ENCODE measurements at regions not wholly inside any gene's neighbourhood (a gene's known extent, or its start where the extent isn't known, plus 50 kb on each side); places are given as distances from the start of the nearest gene placed in this dataset.
"Not testable (repeated sequence)": the region's sequence is repeated elsewhere in the genome, so short reads cannot be mapped to it uniquely, and the experiment has no call there.

DNA sequence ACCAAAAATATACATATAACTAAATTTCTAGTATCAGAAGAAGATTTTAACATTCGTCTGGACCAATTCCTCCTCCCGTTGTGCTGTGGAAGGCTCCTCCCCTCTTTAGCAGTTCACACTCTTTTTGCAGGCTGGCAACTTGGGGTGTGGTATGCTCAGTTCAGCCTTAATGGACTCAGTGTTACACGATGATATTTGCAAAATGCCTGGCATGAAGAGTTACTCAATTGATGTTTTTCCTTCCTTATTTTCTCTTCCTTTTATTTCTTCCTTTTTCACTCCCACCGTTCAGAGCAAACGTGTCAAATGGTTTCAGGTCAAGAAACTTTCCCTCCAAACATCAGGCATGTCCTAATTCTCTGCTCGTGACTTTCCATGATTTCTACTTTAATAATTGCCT is 248.3 kb downstream of the PHF14 start:
- no peak for DNase-seq

DNA sequence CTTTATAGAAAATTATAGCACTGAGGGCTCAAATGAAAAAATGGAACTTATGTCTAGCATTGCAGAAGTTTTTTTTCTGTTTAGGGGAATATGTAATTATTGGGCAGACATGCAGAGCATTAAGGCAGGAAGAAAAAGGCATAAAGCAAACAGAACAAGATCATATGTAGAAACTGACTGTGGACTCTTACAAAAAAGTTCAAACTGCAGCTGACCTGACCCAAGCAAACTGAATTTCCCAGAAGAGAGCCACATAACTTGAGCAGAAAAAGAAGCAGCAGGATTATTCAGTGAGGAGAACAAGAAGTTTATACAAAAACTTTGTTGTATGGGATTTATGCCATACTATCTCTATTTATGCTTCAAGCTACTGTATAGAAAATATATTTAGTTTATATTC is 250.9 kb downstream of the PHF14 start:
- no peak for DNase-seq

DNA sequence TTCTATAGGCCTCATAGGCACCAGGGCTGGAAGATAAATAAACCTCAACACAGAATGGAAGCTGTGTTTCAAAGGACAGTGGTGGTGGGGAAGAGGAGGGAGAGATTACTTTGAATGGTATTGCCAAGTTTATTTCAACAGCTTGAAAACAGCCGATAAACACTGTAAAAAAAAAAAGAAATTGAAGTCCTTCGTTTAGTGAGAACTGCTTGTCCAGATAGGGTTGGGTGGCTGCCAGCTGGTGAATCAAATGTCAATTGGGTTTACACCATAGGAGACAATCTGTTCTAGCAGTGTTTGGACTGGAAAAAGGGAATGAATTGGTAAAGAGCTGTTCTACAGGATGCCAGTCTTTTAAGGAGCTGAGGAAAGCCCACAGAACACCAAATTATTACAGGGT is 254.8 kb downstream of the PHF14 start:
- no peak for DNase-seq

DNA sequence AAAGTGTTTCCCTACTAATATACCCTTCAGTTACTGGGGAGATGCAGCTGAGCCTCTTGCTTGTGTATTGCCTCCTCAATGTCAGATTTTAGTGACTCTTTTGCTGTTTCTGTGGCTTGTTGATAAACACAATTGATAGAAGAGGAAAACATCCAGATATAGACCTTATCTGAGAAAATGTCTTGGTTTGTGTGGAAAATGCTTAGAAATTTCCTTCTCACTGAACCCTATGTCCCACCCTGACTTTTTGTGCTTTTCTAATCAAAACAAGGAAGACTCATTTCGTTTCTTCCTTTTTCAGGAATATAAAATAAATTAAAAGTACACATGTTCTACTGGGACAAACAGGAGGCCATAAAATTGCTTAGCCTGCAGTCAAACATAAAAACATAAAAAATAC is 257.5 kb downstream of the PHF14 start:
- DNase-seq: no peak

DNA sequence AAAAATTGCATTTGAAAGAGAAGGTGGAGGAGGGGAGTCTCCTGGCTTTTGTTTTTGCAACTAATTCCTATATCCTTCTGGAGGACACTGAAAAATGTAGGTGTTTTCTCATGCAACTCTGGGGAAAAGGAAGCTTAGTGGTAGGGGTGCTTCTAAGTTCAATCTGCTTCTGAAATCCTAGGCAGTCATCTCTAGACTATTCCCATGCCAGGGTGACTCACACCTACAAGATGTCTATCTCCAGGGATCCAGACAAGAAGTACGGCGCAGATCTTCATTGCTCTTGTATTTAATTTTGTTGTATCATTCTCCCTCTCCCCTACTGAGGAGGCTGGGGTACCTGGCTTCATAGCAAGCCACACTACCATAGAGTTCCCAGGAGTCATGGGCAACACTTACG is 258.8 kb downstream of the PHF14 start:
- DNase-seq: no peak

DNA sequence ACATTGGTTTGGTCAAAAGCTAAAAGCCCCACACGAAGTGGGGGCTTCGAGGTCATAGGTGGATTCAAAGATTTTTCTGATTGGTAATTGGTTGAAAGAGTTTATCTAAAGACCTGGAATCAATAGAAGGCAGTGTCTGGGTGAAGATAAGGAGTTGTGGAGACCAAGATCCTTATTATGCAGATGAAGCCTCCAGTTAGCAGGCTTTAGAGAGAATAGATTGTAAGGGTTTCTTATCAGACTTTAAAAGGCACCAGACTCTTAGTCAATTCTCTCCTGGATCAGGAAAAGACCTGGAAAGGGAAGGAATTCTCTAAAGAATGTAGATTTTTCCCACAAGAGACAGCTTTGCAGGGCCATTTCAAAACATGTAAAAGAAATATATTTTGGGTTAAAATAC is 260.2 kb downstream of the PHF14 start:
- no peak for DNase-seq

DNA sequence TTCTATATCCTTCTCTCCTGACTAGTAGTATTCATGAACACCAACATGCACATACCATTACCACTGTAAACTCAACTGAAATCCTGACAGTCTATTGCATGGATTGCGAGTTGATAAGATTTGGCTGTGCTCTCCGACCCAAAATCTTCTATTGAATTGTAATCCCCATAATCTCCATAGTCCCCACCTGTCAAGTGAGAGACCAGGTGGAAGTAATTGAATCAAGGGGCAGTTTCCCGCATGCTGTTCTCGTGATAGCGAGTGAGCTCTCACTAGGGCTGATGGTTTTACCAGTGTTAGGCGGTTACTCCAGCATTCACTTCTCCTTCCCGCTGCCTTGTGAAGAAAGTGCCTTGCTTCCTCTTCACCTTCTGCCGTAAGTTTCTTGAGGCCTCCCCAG is 261.8 kb downstream of the PHF14 start:
- no peak for DNase-seq

DNA sequence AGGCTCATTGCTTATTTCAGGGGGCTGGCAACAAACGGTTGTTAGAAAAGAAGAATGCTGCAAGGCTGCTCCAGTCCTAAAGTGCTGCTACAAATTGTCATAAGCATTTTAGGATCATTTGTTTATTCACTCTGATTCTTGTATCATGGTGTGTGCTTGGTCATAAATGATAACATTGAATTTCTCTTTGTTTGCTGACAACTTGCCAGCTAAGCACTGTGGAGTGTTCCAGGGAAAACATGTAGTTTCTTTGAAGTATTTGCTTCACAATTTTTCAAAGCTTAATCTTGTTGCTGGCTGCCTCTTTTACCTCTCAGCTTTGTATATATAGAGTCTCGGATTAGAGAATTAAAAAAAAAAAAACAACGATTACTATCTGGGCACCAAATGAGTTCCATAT is 263.0 kb downstream of the PHF14 start:
- no peak for DNase-seq

DNA sequence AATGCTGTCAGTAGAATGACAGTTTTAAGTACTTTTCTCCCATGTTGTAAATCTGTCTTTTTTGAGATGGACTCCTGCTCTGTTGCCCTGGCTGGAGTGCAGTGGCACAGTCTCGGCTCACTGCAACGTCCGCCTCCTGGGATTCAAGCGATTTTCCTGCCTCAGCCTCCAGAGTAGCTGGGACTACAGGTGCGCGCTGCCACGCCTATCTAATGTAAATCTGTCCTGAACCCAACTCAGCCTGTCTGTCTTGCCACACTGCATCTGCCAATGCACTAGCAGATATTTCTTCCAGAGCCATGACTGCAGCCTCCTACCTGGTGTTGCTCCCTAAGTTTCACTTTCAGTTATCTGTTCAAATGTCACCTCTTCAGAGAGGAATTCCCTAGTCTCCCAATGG is 264.1 kb downstream of the PHF14 start:
- DNase-seq: no peak

DNA sequence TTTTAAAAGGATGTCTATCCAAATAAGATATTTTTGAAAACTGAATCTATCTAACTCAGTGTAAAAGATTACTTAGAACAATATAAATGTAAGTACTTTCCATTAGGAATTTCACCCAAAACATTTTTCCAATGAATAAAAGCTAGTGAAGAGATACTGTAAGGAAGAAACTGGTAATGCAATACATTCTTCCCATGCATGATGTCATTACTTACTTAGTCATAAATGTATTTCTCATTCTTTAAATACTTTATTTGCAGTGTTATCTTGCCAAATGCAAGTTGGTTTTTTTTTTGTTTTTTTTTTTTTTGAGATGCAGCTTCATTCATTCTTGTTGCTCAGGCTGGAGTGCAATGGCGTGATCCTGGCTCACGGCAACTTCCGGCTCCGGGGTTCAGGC is 265.6 kb downstream of the PHF14 start:
- DNase-seq: no peak

DNA sequence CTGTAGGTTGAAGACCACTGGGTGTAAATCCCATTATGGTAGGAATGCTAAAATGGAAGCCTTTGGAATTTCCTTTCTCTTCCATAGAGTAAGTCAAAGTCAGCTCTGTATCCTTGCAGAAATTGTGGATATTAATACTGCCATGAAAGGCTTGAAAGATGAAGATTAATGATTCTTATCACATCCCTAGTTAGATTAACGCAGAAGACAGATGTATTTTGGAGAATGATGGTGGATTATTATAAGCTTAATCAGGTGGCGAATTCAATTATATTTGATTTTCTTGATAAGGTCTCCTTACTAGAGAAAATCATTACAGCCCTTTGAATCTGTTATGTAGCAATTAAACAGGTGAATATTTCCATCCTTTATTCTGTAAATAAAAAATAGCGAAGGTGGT is 270.1 kb downstream of the PHF14 start:
- no peak for DNase-seq

DNA sequence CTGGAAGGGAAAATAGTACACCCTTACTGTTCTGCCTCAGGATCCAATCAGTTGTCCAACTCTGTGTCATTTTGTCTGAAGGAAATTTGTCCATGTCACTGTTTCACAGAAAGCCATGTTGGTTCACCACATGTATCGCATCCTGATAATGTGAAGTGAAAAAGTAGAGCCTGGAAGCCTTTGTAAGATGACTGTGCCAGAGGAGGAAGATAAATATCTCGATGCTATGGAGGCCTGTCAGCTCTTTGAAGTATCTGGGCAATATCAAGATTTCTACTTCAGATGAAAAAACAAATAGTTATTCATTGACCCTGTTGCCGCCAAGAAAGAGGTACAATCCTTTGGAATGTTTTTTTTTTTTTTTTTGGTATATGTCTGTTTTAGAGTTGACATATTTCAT is 270.5 kb downstream of the PHF14 start:
- no peak for DNase-seq

DNA sequence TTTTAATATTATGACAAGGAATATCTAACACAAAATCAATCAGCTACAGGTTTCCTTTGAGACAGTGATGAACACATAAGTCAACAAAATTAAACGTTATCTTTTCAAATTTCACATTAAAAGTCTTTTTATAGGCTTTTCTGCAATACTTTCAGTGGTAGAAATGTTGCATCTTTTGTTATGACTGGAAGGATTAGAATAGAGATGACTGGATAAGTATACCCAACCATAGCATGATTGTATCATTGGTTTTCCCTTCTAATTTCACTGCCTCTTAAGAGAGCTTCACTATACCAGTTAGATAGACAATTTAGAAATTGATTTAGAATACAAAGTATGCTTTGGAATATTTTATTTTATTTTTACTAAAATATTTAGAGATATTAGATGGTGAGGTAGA is 273.9 kb downstream of the PHF14 start:
- DNase-seq: no peak

DNA sequence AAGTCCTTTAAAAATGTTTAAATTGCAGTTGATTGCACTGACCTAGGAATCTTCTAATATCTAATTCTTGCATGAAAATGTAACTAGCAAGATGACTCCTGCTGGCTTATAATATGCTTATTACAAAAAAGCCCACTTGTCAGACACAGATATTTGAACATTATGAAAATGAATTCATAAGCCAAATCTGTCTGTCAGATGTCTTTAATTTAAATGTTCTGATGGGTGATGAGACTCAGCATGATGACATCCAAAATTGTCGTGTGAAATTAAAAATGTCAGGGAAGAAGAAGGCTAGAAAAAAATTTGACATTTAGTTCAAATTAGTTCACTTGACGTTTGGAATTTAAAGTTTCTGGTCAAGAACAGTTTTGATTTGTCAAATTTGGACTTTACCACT is 277.8 kb downstream of the PHF14 start:
- no peak for DNase-seq

DNA sequence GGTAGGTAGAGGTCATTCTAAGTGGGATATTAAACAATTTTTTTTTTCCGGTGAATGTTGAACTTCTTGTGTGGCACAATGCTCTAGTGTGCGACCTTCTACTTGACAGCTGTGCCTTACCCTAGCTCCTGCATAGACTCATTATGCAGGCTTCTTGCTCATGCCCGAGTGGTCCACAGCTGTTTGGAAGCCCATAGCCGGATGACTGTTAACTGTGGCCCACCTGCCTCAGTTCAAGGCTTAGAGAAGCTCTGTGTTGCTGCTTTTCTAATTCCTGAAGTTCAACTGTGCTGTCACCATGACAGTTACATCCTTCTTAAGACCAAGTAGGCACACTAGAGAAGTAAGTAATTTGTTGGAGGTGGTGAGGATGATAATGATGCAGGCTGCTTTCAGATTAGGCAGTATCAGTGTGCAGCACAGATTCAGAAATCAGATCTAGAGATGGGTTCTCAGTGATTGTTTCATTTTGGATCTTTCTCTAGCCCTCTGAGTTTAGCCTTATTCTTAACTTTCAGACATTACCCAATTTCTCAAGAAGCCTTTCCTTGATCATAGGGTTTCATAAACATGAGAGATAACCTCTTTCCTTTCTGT is 278.4 kb downstream of the PHF14 start:
- no peak for DNase-seq

DNA sequence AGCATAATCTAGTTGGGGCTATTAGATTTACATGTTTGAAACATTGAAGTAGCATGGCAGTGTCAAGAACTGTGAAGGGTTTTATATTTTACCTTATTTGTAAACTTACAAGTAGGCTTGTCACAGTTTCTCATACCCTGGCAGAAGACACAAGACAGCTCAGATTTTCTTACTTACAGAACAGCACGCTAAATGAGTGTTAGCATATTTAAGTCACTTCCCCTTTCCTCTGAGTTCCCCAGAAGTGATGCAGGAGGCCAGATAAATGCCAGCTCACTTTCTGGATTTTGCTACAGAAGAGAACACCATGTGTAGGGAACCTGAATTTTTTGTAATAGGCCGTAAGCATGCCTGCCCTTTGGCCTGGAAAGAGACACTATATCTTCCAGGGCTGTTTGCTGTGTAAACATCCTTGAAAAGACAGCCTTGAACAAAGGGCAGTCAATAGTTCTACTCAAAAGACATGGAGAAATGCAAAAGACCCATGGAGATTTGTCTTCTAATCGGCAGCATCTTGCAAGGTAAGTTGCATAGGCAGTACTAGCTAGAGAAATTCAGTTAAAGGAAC is 279.1 kb downstream of the PHF14 start:
- DNase-seq: peak; percentile 33

DNA sequence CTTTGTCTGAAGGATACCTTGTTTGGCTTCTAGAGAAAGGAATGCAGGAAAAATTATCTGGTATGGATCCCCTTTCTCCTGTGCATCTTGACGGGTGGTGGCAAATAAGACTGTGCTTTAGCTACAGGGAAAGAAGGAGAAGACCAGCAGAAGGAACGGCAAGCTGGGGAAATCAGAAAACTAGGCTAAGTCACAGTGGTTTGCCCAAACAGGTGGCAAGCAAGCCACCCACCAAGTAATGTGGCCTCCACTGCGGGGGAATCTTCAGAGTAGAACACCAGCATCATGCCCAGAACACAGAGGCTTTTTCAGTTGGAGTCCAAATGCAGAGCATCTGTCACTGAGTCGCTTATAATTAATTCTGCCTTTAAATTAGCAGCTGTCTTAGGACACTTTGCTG is 282.8 kb downstream of the PHF14 start:
- no peak for DNase-seq

DNA sequence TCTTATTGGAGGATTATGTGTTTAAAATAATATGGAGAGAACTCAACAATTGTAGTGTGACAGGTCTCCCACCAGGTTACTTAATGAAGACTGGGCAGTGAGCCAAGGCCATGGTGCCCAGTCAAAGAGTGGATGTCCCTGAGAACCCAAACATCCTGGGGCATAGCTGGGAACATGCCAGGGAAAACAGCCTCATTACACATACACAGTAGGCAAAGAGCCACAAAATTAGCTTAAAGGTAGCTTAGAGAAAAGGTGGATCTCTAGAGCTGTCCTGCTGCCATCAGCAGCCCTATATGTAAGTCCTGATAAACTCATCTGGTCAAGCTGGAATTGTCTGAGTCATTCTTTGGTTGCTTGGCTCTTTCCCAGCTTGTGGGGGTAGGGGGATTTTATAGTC is 287.8 kb downstream of the PHF14 start:
- DNase-seq: no peak

DNA sequence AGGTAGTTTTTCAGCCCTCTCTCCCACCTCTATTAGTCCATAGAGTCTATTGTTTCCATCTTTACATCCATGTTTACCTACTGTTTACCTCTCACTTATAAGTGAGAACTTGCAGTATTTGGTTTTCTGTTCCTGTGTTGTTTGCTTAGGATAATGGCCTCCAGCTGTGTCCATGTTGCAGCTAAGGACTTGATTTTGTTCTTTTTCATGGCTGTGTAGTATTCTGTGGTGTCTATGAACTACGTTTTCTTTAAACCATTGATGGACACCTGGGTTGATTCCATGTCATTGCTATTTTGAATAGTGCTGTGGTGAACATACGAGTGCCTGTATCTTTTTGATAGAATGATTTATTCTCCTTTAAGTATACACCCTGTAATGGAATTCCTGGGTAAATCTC is 292.4 kb downstream of the PHF14 start:
- DNase-seq: no peak

DNA sequence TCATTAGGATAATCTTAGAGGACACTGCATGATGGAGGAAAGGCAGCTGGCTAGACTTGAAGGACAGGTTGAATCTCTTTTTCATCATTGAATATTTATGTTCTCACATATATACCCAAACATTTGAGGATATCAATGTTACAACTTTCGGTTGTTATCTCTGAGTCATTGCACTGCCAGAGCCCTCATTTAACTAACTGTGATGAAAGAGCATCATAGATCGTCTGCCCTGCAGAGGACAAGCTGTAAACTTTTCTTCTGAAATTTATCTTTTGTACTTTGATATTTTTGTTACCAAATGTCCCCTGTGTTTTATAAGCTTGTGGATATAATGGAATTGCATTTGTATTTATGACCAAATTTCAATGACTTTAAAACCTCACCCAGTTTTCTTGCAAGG is 298.7 kb downstream of the PHF14 start:
- no peak for DNase-seq

DNA sequence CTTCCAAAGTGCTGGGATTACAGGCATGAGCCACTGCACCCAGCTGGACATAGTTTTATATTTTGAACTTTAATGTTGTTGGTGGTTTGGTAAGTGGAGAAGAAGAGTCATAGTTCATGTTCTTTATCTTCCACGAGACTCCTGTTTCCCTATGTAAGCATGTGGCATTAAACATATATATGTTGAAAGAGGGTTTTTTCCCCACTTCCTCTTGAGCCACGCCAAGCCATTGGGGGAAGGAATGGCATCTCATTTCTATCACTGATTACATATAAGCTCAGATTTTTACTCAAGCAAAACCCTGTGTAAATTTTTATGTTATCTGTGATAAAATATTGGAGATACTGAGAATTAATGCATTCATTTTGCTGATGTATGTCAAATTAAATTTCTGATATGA is 300.4 kb downstream of the PHF14 start:
- no peak for DNase-seq

DNA sequence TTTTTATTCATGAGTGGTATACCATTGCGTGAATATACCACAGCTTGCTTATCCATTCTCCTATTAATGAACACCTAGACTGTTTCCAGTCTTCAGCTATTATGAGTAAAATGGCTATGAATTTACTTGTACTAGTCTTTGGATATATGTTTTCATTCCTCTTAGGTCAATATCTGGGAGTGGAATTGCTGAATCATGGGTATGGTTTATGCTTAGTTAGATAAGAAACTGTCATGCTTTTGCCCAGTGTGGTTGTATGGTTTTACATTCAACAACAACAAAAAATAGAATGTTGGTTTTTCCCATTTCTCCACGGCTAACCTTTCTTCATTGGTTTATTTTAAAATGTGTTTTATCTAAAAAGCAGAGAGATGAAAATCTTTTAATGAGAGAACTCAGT is 308.3 kb downstream of the PHF14 start:
- DNase-seq: no peak

DNA sequence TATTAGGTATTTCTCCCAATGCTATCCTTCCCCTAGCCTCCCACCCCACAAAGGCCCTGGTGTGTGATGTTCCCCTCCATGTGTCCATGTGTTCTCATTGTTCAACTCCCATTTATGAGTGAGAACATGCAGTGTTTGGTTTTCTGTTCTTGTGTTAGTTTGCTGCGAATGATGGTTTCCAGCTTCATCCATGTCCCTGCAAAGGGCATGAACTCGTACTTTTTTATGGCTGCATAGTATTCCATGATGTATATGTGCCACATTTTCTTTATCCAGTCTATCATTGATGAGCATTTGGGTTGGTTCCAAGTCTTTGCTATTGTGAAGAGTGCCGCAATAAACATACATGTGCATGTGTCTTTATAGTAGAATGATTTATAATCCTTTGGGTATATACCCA is 309.9 kb downstream of the PHF14 start:
- not testable (repeated sequence) for DNase-seq

DNA sequence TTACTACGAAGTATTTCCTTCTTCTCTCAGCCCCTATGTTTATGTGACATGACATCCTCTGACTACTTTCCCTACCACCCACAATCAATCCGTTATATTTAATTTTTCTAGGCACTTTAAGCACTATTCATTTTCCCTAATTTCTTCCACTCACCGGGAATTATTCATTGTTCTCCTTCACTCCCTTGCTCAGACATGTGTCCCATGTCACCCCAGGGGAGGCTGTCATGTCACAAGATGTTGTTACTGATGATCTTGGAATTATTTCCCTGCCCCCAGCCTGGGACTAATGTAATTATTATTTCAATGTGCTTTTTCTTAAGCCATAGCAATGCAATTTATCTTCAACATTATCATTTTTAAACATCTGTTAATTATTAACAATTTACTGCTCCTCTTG is 317.2 kb downstream of the PHF14 start:
- no peak for DNase-seq

DNA sequence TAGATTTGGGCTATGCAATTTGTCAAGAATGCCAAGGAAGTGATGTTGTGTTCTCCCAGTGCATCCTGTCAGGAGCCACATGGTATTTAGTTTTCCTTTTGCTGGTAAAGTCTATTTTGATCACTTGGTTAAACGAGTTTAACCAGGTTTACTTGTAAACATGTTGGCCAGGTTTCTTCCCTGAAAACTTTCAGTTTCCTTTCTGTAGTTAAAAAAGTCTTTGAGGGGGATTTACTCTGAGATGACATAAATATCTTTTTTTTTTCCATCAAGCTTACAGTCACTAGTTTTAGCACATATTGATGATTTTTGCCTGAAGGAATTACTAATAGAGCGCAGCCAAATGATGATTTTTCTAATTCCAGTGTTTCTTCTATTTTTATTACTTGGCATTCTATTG is 320.5 kb downstream of the PHF14 start:
- DNase-seq: no peak

DNA sequence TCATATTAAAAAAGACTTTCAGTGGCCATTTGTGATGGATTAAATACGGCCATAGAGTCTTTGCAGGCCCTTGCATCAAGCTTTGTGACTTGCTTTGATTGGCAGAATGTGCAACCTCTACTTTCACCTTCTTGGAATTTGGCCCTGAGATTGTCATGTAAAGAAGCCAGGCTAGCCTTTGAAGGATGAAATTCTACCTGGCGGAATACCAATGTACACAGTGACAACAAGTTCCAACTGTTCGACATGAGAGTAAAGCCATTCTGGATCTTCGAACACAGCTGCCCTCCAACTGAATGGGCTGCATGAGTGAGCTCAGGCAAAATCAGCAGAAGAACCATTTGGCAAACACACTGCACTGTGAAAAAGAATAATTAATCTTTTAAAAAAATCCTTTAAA is 321.3 kb downstream of the PHF14 start:
- DNase-seq: no peak
